Natural killer cell (primary cell): ENCODE measurements at regions not wholly inside any gene's neighbourhood (a gene's known extent, or its start where the extent isn't known, plus 50 kb on each side); places are given as distances from the start of the nearest gene placed in this dataset.

Experiments used
- ATAC-seq, 3 donors: fragments of 150-1000 bp in 2 of 3; fragments of 200-7000 bp in 1 of 3; cut with Tn5 transposase; 1 replicate in 1 of 3; 2 replicates in 2 of 3; pipeline ENCODE4 v1.10.0; 2021; ENCODE audit warnings: mild to moderate bottlenecking in 2 of 3, moderate library complexity in 2 of 3
- DNase-seq, 2 donors: peaks; one replicate each; pipeline versions ENCODE4 v3.0.0 to v3.0.0-alpha.2; 2013 to 2021; ENCODE audit warnings: mixed read lengths in 1 of 2
- H3K27ac ChIP-seq: one replicate; pipeline ENCODE4 v1.5.1; 2013; ENCODE audit warnings: mild to moderate bottlenecking, low read length
- H3K27me3 ChIP-seq: one replicate; pipeline ENCODE4 v1.6.1; 2013; ENCODE audit warnings: low read length; ENCODE audit not compliant: control insufficient read depth, insufficient read depth
- H3K36me3 ChIP-seq: one replicate; pipeline ENCODE4 v1.6.1; 2013; ENCODE audit warnings: low read length; ENCODE audit not compliant: control insufficient read depth, insufficient read depth
- H3K4me1 ChIP-seq: one replicate; pipeline ENCODE4 v1.6.1; 2013; ENCODE audit warnings: low read length; ENCODE audit not compliant: control insufficient read depth, insufficient read depth
- H3K4me3 ChIP-seq: one replicate; pipeline ENCODE4 v1.5.1; 2013; ENCODE audit warnings: low read length
- H3K9me3 ChIP-seq: one replicate; pipeline ENCODE4 v1.6.1; 2013; ENCODE audit warnings: low read length; ENCODE audit not compliant: control insufficient read depth, insufficient read depth
- H3K27ac Mint-ChIP-seq, 2 donors: one replicate each; pipeline ENCODE4 v1.8.0; 2022; ENCODE audit warnings: mild to moderate bottlenecking in 2 of 2, mixed read lengths in 2 of 2, moderate library complexity in 1 of 2
- H3K27me3 Mint-ChIP-seq, 2 donors: one replicate each; pipeline ENCODE4 v1.8.0; 2022; ENCODE audit warnings: low read depth in 2 of 2, mixed read lengths in 2 of 2
- H3K36me3 Mint-ChIP-seq: one replicate; pipeline ENCODE4 v1.8.0; 2022; ENCODE audit warnings: mixed read lengths
- H3K4me1 Mint-ChIP-seq, 2 donors: one replicate each; pipeline ENCODE4 v1.8.0; 2022; ENCODE audit warnings: mixed read lengths in 2 of 2
- H3K4me3 Mint-ChIP-seq: one replicate; pipeline ENCODE4 v1.8.0; 2022; ENCODE audit warnings: mild to moderate bottlenecking, moderate library complexity, mixed read lengths
- H3K9me3 Mint-ChIP-seq, 2 donors: one replicate each; pipeline ENCODE4 v1.8.0; 2022; ENCODE audit warnings: mixed read lengths in 2 of 2
- WGBS: methylation state at CpG from one replicate; pipeline ENCODE4 v1.1.7; 2013; ENCODE audit warnings: missing lambda C conversion rate; ENCODE audit not compliant: insufficient coverage; 5-methylcytosine and 5-hydroxymethylcytosine counted together
- intact Hi-C: fragments of 100-400 bp; cut with micrococcal nuclease; formaldehyde crosslinking; loops from one replicate; pipeline ENCODE4 v1.14.2; 2022
- TF ChIP-seq, protein P1 (sequence below): fragments of 200-600 bp; IDR thresholded peaks from one replicate; pipeline ENCODE4 v1.8.0; 2022; ENCODE audit warnings: antibody characterized with exemption

DNA sequence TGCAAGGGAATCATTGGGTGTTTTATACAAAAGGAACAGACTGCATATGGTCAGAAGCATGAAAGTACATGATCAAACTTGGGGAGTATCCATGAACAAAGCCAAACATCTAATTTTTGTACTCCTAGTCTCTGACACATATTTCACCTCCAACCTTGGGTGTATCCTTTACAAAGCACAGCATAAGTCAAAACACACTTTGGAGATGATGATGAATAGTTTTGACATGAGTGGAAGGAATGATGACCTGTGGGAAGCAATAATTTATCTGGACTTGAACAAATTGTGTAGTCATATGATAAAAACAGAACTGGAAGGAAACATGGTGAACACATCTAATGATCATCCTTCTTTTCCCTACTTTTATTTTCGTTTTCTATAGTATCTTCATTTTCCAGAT, 108.7 kb upstream of the PLS3 start:
- Histone ChIP-seq H3K27me3 (no peaks in the 10 kb centered on the region), H3K4me1 (no peaks in the 10 kb centered on the region), H3K36me3 (no peaks in the 10 kb centered on the region), H3K4me3 (no peak overlapping the region), H3K27ac (no peak overlapping the region), H3K9me3 (no peaks in the 10 kb centered on the region)
- Mint-ChIP-seq H3K27me3 (peaks cover 5 to 29% of the 10 kb centered on the region in 2 donors), H3K9me3 (no peaks in the 10 kb centered on the region), H3K27ac (no peak overlapping the region), H3K4me3 (no peak overlapping the region), H3K36me3 (no peaks in the 10 kb centered on the region), H3K4me1 (no peaks in the 10 kb centered on the region)
- TF ChIP-seq, protein P1, sequence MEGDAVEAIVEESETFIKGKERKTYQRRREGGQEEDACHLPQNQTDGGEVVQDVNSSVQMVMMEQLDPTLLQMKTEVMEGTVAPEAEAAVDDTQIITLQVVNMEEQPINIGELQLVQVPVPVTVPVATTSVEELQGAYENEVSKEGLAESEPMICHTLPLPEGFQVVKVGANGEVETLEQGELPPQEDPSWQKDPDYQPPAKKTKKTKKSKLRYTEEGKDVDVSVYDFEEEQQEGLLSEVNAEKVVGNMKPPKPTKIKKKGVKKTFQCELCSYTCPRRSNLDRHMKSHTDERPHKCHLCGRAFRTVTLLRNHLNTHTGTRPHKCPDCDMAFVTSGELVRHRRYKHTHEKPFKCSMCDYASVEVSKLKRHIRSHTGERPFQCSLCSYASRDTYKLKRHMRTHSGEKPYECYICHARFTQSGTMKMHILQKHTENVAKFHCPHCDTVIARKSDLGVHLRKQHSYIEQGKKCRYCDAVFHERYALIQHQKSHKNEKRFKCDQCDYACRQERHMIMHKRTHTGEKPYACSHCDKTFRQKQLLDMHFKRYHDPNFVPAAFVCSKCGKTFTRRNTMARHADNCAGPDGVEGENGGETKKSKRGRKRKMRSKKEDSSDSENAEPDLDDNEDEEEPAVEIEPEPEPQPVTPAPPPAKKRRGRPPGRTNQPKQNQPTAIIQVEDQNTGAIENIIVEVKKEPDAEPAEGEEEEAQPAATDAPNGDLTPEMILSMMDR, result no peak
- DNase-seq, result no peak
- intact Hi-C loops, result no loop called here
- no CpG with 5 or more reads among the region's 1 CpG for WGBS
- ATAC-seq, result no peak

DNA sequence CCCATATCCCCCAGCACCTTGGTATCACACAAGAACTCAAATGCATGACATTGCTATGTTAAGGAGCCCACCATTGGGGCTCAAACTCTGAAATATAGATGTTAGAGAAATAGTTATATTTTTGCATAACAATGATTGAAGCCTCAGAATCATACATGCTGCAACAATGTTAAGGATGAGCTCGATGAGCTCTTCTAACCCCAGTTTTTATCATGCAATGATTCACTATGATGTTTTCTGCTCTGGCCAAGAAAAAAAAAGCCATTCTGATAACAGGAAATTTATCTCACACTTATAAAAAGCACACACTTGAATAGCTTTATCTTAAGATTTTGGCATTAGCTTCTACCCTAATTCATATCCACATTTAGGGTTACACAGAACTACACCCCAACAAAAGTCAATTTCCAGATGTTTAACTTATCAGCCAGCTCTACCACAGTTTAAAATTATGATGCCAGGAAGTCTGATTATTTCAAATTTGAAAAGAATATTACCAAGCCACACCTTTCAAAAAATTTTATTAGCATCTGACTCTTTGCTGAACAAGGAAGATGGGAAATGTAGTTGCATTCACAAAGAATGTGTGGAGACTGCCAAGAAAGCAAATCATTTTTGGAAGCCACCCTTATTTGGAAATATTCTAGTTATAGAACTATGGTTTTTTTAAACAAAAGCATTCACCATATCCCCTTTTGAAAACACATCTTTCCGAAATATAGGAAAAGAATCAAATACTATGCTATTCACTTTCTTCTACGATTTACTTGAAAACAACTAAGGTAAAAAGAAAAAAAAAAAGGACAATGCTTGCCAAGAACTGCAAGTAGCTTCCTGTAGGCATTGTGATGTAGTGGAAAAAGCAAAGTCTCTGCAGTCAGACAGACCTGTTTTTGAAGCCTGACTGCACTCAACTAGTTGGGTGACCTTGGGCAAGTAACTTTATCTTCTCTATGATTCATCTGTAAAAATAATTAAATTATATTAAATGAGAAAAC, 100.8 kb upstream of the PLS3 start:
- Histone ChIP-seq H3K36me3 (no peaks in the 10 kb centered on the region), H3K9me3 (no peaks in the 10 kb centered on the region), H3K27me3 (no peaks in the 10 kb centered on the region), H3K4me1 (no peaks in the 10 kb centered on the region), H3K4me3 (no peak overlapping the region), H3K27ac (no peak overlapping the region)
- Mint-ChIP-seq H3K9me3 (no peaks in the 10 kb centered on the region), H3K27ac (no peak overlapping the region), H3K4me1 (no peaks in the 10 kb centered on the region), H3K4me3 (no peak overlapping the region), H3K27me3 (peaks cover 3 to 25% of the 10 kb centered on the region in 2 donors), H3K36me3 (no peaks in the 10 kb centered on the region)
- intact Hi-C loops, result no loop called here
- TF ChIP-seq, protein P1, result no peak
- ATAC-seq, result no peak
- 75% methylated on average over 1 of the region's 3 CpGs for whole genome bisulfite sequencing
- no peak for DNase-seq

DNA sequence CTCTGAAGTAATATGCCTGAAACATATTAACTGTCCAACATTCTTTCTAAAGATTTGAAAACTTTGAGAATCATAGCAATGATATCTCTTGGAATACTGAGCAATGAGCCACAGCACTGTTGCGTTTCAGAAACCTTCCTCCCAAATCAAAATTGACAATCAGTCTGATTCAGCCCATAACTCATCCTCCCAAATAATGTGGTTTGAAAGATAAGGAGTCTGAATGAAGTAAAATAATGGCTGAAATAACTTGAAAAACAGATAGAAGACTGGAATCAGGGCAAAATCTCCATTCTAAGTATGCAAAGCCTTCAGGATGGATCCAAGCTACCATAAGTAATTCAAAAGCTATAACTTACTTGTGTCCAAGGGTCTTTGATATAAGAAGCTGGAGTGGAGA, 98.6 kb upstream of the PLS3 start:
- H3K27ac ChIP-seq, result no peak overlapping the region
- Mint-ChIP-seq H3K9me3 (no peaks in the 10 kb centered on the region), H3K36me3 (no peaks in the 10 kb centered on the region), H3K27me3 (peaks cover 0 to 23% of the 10 kb centered on the region in 2 donors), H3K4me3 (no peak overlapping the region), H3K4me1 (no peaks in the 10 kb centered on the region), H3K27ac (no peak overlapping the region)
- ATAC-seq, result no peak
- H3K4me3 ChIP-seq, result no peak overlapping the region
- no peaks in the 10 kb centered on the region for H3K4me1 ChIP-seq
- TF ChIP-seq, protein P1, result no peak
- H3K36me3 ChIP-seq, result no peaks in the 10 kb centered on the region
- no peaks in the 10 kb centered on the region for H3K9me3 ChIP-seq
- H3K27me3 ChIP-seq, result no peaks in the 10 kb centered on the region
- no peak for DNase-seq
- intact Hi-C loops, result no loop called here
- no CpG with 5 or more reads among the region's 1 CpG for WGBS

DNA sequence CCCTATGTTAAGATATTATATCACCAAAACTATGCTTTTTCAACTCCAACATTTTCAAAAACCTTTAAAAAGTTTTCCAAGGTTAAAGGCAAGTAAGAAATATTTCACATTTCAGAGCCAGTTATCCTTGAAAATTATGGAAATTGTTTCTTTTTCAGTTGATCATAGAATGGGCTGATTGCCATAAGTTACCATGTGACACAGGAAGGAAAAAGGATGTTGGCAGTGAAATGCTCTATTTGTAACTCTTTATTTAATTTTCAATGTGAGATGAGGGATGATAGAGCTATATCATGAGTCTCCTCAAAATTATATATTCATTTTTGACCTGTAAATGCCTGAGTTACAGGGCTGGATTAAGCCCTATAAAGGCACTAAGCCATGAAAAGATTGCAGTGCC, 93.0 kb upstream of the PLS3 start:
- Mint-ChIP-seq H3K27me3 (peaks cover 0 to 6% of the 10 kb centered on the region in 2 donors), H3K4me1 (no peaks in the 10 kb centered on the region), H3K27ac (no peak overlapping the region), H3K36me3 (no peaks in the 10 kb centered on the region), H3K4me3 (no peak overlapping the region), H3K9me3 (no peaks in the 10 kb centered on the region)
- no peak for DNase-seq
- H3K27me3 ChIP-seq, result no peaks in the 10 kb centered on the region
- intact Hi-C loops, result no loop called here
- H3K4me1 ChIP-seq, result no peaks in the 10 kb centered on the region
- H3K27ac ChIP-seq, result no peak overlapping the region
- H3K9me3 ChIP-seq, result no peaks in the 10 kb centered on the region
- no peaks in the 10 kb centered on the region for H3K36me3 ChIP-seq
- no peak overlapping the region for H3K4me3 ChIP-seq
- TF ChIP-seq, protein P1, result no peak
- no peak for ATAC-seq
